H7 (cell line): ENCODE measurements at regions not wholly inside any gene's neighbourhood (a gene's known extent, or its start where the extent isn't known, plus 50 kb on each side); places are given as distances from the start of the nearest gene placed in this dataset.
"Not testable (repeated sequence)": the region's sequence is repeated elsewhere in the genome, so short reads cannot be mapped to it uniquely, and the experiment has no call there.

Experiments used
- DNase-seq: peaks from one replicate; pipeline ENCODE4 v3.0.0; 2012
- H3K27me3 ChIP-seq: 2 replicates; pipeline ENCODE4 v1.6.0; 2011; ENCODE audit warnings: mild to moderate bottlenecking, low read length; ENCODE audit not compliant: control insufficient read depth, insufficient read depth
- H3K36me3 ChIP-seq: replicated peaks from 2 replicates; pipeline ENCODE4 v1.5.1; 2011; ENCODE audit warnings: low read length; ENCODE audit not compliant: control insufficient read depth, insufficient read depth
- H3K4me3 ChIP-seq: 2 replicates; pipeline ENCODE4 v1.5.1; 2011; ENCODE audit warnings: low read depth, mild to moderate bottlenecking, control low read depth, low read length, moderate library complexity; ENCODE audit not compliant: insufficient read depth

DNA sequence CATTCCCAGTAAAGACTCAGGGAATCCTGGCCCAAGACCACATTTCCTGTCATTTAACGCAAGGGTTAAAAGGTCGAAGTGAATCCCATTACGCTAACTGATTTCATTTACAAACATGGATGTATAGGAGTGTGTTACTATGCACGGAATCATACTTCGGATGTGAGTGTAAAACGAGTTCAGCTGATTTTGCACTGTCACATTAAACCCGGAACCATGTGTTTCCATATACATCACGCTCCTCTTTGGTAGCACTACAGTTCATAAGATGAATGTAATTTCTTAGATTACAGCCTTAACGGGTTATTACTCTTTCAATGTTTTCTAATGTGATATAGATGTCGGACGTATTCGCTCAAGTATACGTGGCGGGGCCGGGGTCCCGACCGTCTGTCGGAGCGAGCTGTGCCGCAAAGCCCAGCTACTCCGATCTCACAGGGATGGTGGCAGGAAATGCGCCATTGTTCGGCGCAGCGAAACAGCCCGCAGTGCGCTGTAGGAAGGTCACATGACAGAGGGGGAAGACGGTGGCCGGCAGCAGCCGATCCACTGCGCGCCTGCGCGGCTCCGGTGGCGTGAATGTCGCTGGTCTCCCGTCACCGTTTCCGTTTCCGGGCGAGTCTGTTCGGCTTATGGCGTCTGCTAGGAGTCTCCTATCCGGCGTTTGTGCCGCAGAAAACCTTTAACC is 97.3 kb downstream of the NPAP1 start:
- H3K36me3 ChIP-seq: no peaks in the 10 kb centered on the region
- H3K4me3 ChIP-seq: peak overlapping the region; percentile 30; the same call in 1 of the 2 replicates
- DNase-seq: no peak
- no peaks in the 10 kb centered on the region for H3K27me3 ChIP-seq

DNA sequence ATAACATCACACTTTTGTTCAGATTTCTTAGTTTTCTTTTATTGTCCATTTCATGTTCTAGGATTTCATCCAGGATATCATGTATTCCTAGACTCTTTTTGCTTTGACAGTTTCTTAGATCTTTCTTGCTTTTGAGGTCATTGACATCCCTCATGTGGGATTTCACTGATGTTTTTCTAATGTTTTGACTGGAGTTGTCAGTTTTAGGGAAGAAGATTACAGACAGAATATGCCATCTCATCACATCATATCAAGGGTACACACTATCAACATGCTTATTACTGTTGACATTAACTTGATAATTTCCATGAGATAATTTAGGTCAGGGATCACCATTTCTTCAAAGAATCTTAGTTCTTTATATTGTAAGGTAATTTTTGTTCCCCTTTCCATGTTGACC is 101.7 kb downstream of the NPAP1 start:
- no peaks in the 10 kb centered on the region for H3K27me3 ChIP-seq
- no peak for DNase-seq
- H3K4me3 ChIP-seq: no peak overlapping the region
- H3K36me3 ChIP-seq: no peaks in the 10 kb centered on the region

DNA sequence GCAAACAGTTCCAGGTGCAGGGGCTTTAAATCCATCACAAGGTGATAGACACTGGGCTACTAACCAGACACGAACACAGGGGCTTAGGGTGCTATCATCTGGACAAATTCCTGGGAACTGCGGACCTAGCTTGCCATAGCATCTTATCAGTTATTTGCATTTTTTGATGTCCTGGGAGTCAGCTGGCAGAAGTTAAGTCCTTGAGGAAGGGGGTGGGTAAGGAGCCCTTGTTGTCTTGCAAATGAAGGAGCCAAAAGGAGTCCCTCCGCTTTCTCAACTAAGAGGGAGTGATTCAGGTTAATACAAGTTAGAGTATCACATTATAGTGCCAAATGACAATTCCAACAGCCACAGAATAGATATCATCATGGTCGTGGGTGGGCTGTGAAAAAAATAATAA is 108.9 kb downstream of the NPAP1 start:
- no peak for DNase-seq
- Histone ChIP-seq H3K27me3 (no peaks in the 10 kb centered on the region), H3K4me3 (no peak overlapping the region), H3K36me3 (no peaks in the 10 kb centered on the region)

DNA sequence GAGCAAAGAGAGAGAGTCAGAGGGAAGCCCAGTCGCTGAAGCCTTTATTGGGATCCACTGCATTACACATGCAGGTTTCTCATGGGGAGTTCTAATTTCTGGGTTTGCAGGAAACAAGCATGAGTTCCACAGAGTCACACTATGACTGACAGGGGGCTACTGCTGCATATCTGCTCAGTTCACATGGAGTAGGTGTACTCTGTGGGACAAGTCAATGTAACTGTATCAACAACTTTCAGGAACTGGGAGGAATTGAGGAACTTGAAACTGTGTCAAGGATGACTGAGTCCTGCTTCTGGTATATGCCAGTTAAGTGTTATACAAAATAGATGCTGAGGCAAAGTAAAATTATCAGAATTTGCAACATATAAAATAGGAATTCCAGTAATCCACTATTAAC is 110.8 kb downstream of the NPAP1 start:
- Histone ChIP-seq H3K27me3 (no peaks in the 10 kb centered on the region), H3K4me3 (no peak overlapping the region), H3K36me3 (no peaks in the 10 kb centered on the region)
- DNase-seq: no peak

DNA sequence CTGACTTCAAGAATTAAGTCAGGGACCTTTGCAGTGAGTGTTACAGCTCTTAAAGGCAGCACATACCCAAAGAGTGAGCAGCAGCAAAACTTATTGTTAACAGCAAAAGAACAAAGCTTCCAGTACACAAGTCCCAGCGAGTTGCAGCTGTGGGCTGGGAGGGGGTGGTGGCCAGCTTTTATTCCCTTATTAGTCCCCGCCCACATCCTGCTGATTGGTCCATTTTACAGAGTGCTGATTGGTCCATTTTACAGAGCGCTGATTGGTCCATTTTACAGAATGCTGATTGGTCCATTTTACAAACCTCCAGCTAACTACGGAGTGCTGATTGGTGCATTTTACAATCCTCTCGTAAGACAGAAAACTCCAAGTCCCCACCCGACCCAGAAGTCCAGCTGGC is 127.0 kb downstream of the NPAP1 start:
- DNase-seq, H3K27me3 ChIP-seq, H3K4me3 ChIP-seq, H3K36me3 ChIP-seq: not testable (repeated sequence)

DNA sequence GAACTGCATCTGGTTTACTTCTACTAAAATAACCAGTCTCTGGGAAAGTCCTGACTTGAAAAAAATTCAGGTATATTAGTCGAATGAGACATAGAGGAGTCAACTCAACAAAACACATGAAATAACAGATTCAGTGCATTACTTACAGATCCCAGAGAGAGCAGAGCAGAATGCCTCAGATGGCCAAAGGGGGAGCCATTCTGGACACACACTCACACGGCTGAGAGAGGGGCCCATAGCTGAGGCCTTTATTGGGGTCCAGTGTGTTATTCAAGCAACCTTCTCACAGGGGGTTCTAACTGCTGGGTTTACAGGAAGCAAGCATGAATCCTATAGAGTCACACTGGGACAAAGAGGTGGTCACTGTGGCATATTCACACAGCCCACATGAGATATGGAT is 135.1 kb upstream of the SNRPN start:
- no peak for DNase-seq
- H3K36me3 ChIP-seq: no peaks in the 10 kb centered on the region
- no peak overlapping the region for H3K4me3 ChIP-seq
- H3K27me3 ChIP-seq: no peaks in the 10 kb centered on the region

DNA sequence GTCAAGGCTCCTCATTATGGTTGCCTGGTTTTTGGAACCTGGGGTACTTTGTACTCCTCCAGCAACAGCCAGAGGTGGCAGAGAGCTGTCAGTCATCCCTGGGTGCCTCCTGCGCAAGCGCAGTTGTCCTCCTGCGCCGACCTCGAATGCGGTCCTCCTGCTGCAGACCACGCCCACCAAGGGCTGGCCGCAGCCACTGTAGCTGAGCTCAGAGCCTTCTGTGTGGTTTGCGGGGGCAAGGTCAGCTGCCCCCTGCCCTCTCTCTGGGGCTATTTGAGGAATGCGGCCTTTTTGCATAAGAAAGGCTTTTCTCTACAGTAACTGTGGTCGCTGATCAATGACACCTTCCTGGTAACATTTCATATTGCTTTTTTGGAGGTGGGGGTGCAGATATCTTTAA is 131.3 kb upstream of the SNRPN start:
- H3K36me3 ChIP-seq: no peaks in the 10 kb centered on the region
- H3K4me3 ChIP-seq: no peak overlapping the region
- H3K27me3 ChIP-seq: no peaks in the 10 kb centered on the region
- DNase-seq: peak; percentile 87

DNA sequence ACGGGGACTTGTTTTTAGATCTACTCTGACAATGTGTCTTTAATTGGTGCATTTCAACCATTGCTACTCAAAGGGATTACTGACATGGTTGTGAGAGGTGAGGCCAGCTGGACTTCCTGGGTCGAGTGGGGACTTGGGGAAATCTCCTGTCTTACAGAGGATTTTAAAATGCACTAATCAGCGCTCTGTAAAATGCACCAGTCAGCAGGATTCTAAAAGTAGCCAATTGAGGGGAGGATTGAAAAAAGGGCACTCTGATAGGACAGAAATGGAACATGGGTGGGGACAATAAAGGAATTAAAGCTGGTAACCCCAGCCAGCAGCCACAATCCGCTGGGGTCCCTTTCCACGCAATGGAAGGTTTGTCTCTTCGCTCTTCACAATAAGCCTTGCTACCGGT is 122.5 kb upstream of the SNRPN start:
- DNase-seq: no peak
- no peaks in the 10 kb centered on the region for H3K36me3 ChIP-seq
- H3K4me3 ChIP-seq: no peak overlapping the region
- H3K27me3 ChIP-seq: no peaks in the 10 kb centered on the region

DNA sequence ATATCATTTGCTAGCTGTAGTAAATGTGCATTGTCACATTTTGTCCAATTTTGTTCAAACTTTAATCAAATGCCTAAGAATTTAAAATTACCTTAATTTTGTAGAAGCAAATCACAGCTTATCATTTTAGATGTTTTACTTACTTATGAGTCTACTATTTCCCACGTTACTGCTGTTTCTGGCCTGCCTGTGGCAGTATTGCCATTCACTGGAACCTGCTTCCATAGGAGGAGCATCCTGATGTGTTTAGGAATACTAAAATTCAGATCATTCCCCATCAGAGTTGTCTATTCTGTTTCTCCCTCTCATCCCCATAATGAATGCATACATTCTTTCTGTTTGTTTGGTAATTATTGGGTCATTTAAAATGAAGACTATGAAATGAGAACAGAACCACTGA is 119.5 kb upstream of the SNRPN start:
- Histone ChIP-seq H3K27me3 (no peaks in the 10 kb centered on the region), H3K36me3 (no peaks in the 10 kb centered on the region), H3K4me3 (no peak overlapping the region)
- no peak for DNase-seq

DNA sequence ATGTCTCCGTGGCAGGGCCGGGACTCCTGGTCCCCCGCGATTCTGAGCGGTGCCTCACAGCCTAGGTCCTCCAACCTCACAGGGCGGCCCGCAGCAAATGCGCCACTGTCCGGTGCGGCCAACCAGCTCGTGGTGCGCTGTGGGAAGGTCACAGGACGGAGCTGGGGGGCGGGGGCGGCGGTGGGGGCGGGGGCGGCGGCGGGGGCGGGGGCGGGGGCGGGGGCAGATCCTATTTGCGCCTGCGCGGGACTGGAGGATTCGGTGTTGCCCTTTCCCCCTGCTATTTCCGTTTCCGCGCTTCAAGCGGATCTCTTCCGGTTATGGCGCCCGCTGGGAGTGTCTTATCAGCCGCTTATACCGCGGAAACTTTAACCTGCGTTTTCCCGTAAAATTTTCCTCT is 106.7 kb upstream of the SNRPN start:
- Histone ChIP-seq H3K36me3 (no peaks in the 10 kb centered on the region), H3K4me3 (peak overlapping the region; percentile 16), H3K27me3 (no peaks in the 10 kb centered on the region)
- peak; percentile 37 for DNase-seq

DNA sequence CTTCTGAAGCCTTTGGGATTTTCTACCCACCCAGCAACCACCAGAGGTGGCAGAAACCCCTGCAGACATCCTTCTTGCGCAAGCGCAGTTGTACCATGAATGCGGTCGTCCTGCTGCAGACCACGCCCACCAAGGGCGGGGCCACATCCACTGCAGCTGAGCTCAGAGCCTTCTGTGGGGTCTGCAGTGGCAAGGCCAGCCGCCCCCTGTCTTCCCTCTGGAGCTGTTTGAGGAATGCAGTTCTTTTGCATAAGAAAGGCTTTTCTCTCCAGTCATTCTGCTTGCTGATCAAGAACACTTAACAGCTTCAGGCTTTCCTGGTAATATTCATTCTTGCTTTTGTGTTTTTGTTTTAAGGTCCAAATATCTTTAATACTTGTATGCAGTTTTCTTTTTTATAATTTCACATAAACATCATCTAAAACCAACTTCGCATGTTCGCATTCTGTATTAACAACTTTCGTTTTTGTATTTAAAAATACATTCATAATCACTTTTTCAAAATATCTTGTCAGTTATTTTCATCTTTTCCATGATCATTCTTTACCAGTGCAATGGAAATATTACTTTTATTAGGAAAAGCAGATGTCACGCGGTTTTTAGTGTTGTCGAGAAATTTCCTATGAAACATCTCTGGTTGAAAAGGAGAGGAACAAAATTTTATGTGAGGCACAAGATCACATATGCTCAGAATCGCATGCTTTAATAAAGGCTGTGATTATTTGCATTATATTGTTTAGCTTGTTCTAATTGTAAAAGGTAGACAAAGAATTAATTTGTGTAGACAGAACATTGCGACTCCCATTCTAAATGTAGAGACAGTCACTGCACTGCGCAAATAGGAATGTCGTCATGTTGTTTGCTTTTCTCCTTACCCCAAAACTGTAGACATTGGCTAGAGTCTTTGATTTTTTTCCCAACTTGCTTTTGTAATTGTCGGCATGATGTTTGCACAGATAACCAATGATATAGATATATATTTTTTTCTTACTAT is 98.1 kb upstream of the SNRPN start:
- H3K4me3 ChIP-seq: no peak overlapping the region
- no peaks in the 10 kb centered on the region for H3K27me3 ChIP-seq
- H3K36me3 ChIP-seq: no peaks in the 10 kb centered on the region
- DNase-seq: peak; percentile 73

DNA sequence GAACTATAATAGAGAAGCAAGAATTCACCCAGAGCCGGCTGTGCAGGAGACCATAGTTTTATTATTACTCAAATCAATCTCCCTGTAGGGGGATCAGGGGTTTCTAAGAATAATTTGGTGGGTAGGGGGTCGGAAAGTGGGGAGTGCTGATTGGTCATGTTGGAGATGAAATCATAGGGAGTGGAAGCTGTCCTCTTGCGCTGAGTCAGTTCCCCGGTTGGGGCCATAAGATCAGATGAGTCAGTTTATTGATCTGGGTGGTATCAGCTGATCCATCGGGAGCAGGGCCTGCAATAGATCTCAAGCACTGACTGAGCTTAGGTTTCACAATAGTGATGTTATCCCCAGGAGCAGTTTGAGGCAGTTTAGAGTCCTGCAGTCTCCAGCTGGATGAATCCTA is 97.0 kb upstream of the SNRPN start:
- DNase-seq: no peak
- H3K27me3 ChIP-seq: no peaks in the 10 kb centered on the region
- no peaks in the 10 kb centered on the region for H3K36me3 ChIP-seq
- H3K4me3 ChIP-seq: no peak overlapping the region

DNA sequence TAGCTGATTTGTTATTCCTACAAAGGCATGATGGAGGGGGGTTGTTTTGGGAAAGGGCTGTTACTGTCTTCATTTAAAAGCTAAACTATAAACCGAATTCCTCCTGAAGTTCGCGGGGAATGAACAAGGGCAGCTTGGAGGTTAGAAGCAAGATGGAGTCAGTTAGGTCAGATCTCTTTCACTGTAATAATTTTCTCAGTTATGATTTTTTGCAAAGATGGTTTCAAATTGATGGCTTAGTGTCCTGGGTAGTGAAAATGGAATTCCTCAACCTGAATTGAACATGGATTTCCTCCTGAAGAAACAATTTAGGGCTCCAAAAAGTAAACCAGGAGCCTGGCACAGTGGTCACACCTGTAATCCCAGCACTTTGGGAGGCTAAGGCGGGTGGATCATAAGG is 96.6 kb upstream of the SNRPN start:
- not testable (repeated sequence) for H3K27me3 ChIP-seq, H3K4me3 ChIP-seq, H3K36me3 ChIP-seq, DNase-seq

DNA sequence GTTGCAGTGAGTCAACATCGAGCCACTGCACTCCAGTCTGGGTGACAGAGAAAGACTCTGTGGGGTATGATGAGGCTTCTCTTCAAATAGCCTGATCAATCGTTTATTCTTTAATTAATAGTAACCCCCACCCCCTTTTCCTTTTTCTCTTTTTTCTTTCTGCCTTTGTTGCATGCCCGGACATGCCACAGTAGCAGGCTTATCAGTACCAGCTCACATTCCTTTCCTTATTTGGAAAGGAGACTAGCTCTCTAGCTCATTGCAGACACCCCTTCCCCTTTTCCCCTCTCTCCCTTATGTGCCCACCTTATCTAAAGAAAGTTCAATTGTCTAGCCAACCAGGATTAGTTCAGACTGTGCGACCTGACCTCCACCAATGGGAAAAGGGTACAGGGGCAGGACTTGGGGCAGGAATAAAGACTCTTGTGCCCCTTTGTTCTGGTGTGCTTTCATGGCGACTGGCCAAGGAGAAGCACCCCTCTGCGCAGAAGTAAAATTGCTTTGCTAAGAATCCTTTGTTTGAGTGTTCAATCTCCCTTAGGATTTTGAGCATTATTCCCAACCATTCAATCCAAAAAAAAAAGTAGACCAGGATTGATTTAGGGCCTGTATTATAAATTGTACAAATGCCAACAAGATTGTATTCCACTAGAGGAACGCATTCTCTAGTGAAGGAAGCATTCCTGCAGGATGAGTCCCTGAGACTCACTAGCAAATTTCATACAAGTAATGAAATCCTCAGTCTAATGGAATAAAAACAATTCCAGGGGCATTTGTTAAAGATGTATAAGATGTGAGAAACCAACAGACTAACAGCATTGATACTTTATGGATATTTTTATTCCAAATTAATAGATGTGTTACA is 95.8 kb upstream of the SNRPN start:
- H3K36me3 ChIP-seq: no peaks in the 10 kb centered on the region
- DNase-seq: no peak
- H3K27me3 ChIP-seq: no peaks in the 10 kb centered on the region
- no peak overlapping the region for H3K4me3 ChIP-seq
